IMR-90 (cell line): ENCODE measurements at regions not wholly inside any gene's neighbourhood (a gene's known extent, or its start where the extent isn't known, plus 50 kb on each side); places are given as distances from the start of the nearest gene placed in this dataset.

Source experiments
- ATAC-seq: fragments of 200-7000 bp; cut with Tn5 transposase; 2 replicates; pipeline ENCODE4 v1.9.1; 2020; ENCODE audit warnings: low read depth, mild to moderate bottlenecking, moderate library complexity
- BruUV-seq: library from RNA; stranded (reverse); fragments of 400-500 nt; replicated peaks from 2 replicates; lab custom pipeline; 2021; lab: Mats Ljungman, UMichigan
- CTCF ChIA-PET: fragments of 300-600 bp; formaldehyde crosslinking; extraction: SDS; loops from one replicate; lab custom pipeline; 2021; ENCODE audit warnings: antibody characterized with exemption; lab: Yijun Ruan, JAX
- POLR2A ChIA-PET: fragments of 300-600 bp; sonication (Branson Sonifier 250); formaldehyde crosslinking; loops from one replicate; lab custom pipeline; 2022; ENCODE audit warnings: antibody characterized with exemption; ENCODE audit not compliant: unreplicated experiment; lab: Charles Lee
- DNase-seq: peaks from one replicate; pipeline ENCODE4 v3.0.0; 2013
- H2AFZ ChIP-seq: replicated peaks from 2 replicates; pipeline ENCODE3; 2013; ENCODE audit warnings: low read length, mild to moderate bottlenecking; ENCODE audit not compliant: poor library complexity
- H2AK5ac ChIP-seq: 2 replicates; pipeline ENCODE4 v1.6.1; 2013; ENCODE audit warnings: low read depth, low read length, inconsistent platforms
- H2AK9ac ChIP-seq: replicated peaks from 2 replicates; pipeline ENCODE3; 2013; ENCODE audit warnings: mild to moderate bottlenecking, low read depth, low read length, moderate library complexity; ENCODE audit not compliant: poor library complexity
- H2BK120ac ChIP-seq: 2 replicates; pipeline ENCODE4 v1.6.1; 2013; ENCODE audit warnings: low read depth, low read length, inconsistent platforms
- H2BK15ac ChIP-seq: 3 replicates; pipeline ENCODE4 v1.6.1; 2013; ENCODE audit warnings: low read depth, low read length, inconsistent platforms
- H2BK20ac ChIP-seq: 2 replicates; pipeline ENCODE4 v1.6.1; 2013; ENCODE audit warnings: low read depth, mild to moderate bottlenecking, inconsistent platforms, low read length, moderate library complexity
- H2BK5ac ChIP-seq: 2 replicates; pipeline ENCODE4 v1.6.1; 2013; ENCODE audit warnings: mild to moderate bottlenecking, low read depth, low read length, inconsistent platforms; ENCODE audit not compliant: poor library complexity, severe bottlenecking
- H3K14ac ChIP-seq: replicated peaks from 2 replicates; pipeline ENCODE4 v1.6.1; 2013; ENCODE audit warnings: low read depth, low read length, inconsistent platforms
- H3K18ac ChIP-seq: 2 replicates; pipeline ENCODE4 v1.6.1; 2013; ENCODE audit warnings: low read depth, low read length, control low read depth
- H3K23ac ChIP-seq: 2 replicates; pipeline ENCODE4 v1.6.1; 2013; ENCODE audit warnings: low read depth, low read length, inconsistent platforms
- H3K27ac ChIP-seq: 2 replicates; pipeline ENCODE4 v1.5.1; 2013; ENCODE audit warnings: mild to moderate bottlenecking, control low read depth, low read length; ENCODE audit not compliant: insufficient read depth
- H3K27me3 ChIP-seq: 2 replicates; pipeline ENCODE4 v1.6.1; 2013; ENCODE audit warnings: low read length; ENCODE audit not compliant: control insufficient read depth, insufficient read depth
- H3K36me3 ChIP-seq: 2 replicates; pipeline ENCODE4 v1.6.1; 2013; ENCODE audit warnings: low read length, mixed read lengths; ENCODE audit not compliant: control insufficient read depth, insufficient read depth
- H3K4ac ChIP-seq: 2 replicates; pipeline ENCODE4 v1.6.1; 2013; ENCODE audit warnings: low read depth, low read length, inconsistent platforms
- H3K4me1 ChIP-seq: 2 replicates; pipeline ENCODE4 v1.6.1; 2013; ENCODE audit warnings: low read length, mixed read lengths; ENCODE audit not compliant: control insufficient read depth, insufficient read depth
- H3K4me2 ChIP-seq: 2 replicates; pipeline ENCODE4 v1.6.1; 2013; ENCODE audit warnings: low read depth, mild to moderate bottlenecking, control low read depth, low read length, moderate library complexity
- H3K4me3 ChIP-seq: 2 replicates; pipeline ENCODE4 v1.5.1; 2013; ENCODE audit warnings: low read depth, mild to moderate bottlenecking, control low read depth, low read length, moderate library complexity; ENCODE audit not compliant: insufficient read depth
- H3K56ac ChIP-seq: 2 replicates; pipeline ENCODE4 v1.6.1; 2013; ENCODE audit warnings: low read length, inconsistent platforms; ENCODE audit not compliant: insufficient read depth; ENCODE audit errors: extremely low read depth
- H3K79me1 ChIP-seq, 2 experiments: 2 replicates each; pipeline ENCODE4 v1.6.1; 2013; ENCODE audit warnings: low read length in 2 of 2, inconsistent platforms in 1 of 2, low read depth in 1 of 2
- H3K9ac ChIP-seq: 2 replicates; pipeline ENCODE4 v1.6.1; 2013; ENCODE audit warnings: low read depth, low read length, control low read depth
- H3K9me1 ChIP-seq: 2 replicates; pipeline ENCODE4 v1.6.1; 2013; ENCODE audit warnings: low read length, inconsistent platforms; ENCODE audit not compliant: insufficient read depth
- H3K9me3 ChIP-seq: 2 replicates; pipeline ENCODE4 v1.6.1; 2013; ENCODE audit warnings: low read length; ENCODE audit not compliant: control insufficient read depth, insufficient read depth
- H4K20me1 ChIP-seq: 2 replicates; pipeline ENCODE4 v1.6.1; 2013; ENCODE audit warnings: low read length, inconsistent platforms; ENCODE audit not compliant: insufficient read depth
- H4K5ac ChIP-seq: 2 replicates; pipeline ENCODE4 v1.6.1; 2013; ENCODE audit warnings: mild to moderate bottlenecking, low read depth, low read length, control low read depth
- H4K8ac ChIP-seq, 2 experiments: 2 replicates each; pipeline ENCODE4 v1.6.1; 2013; ENCODE audit warnings: low read depth in 2 of 2, low read length in 2 of 2, control low read depth in 1 of 2, inconsistent platforms in 1 of 2
- H4K91ac ChIP-seq: 2 replicates; pipeline ENCODE4 v1.6.1; 2013; ENCODE audit warnings: low read depth, low read length, inconsistent platforms; ENCODE audit not compliant: insufficient read depth
- BHLHE40 ChIP-seq: fragments of 150-350 bp; IDR thresholded peaks from 2 replicates; pipeline ENCODE4 v1.6.1; 2016; ENCODE audit warnings: mild to moderate bottlenecking, low read depth, low read length
- CHD1 ChIP-seq: IDR thresholded peaks from 2 replicates; pipeline ENCODE4 v1.6.1; 2012; ENCODE audit warnings: low read depth, low read length, improper control_type of control experiment
- CTCF ChIP-seq: conservative IDR thresholded peaks from 2 replicates; pipeline ENCODE4 v1.5.1; 2012; ENCODE audit warnings: mild to moderate bottlenecking, low read depth, low read length, improper control_type of control experiment
- MAFK ChIP-seq: IDR thresholded peaks from 2 replicates; pipeline ENCODE4 v1.6.1; 2012; ENCODE audit warnings: low read depth, low read length, improper control_type of control experiment
- MAZ ChIP-seq: IDR thresholded peaks from 2 replicates; pipeline ENCODE4 v1.6.1; 2012; ENCODE audit warnings: low read depth, mild to moderate bottlenecking, low read length, improper control_type of control experiment, moderate library complexity, borderline replicate concordance
- MXI1 ChIP-seq: IDR thresholded peaks from 2 replicates; pipeline ENCODE4 v1.6.1; 2012; ENCODE audit warnings: low read depth, mild to moderate bottlenecking, low read length, moderate library complexity, borderline replicate concordance
- NFE2L2 ChIP-seq: fragments of 150-350 bp; IDR thresholded peaks from 2 replicates; pipeline ENCODE4 v1.6.1; 2016; ENCODE audit warnings: low read depth, mild to moderate bottlenecking, low read length
- POLR2A ChIP-seq: IDR thresholded peaks from 2 replicates; pipeline ENCODE4 v1.6.1; 2012; ENCODE audit warnings: mild to moderate bottlenecking, low read depth, low read length
- RAD21 ChIP-seq: IDR thresholded peaks from 2 replicates; pipeline ENCODE4 v1.6.1; 2012; ENCODE audit warnings: low read length, improper control_type of control experiment
- RCOR1 ChIP-seq: IDR thresholded peaks from 2 replicates; pipeline ENCODE4 v1.6.1; 2012; ENCODE audit warnings: mild to moderate bottlenecking, low read length, improper control_type of control experiment; ENCODE audit not compliant: insufficient replicate concordance
- RFX5 ChIP-seq: IDR thresholded peaks from 2 replicates; pipeline ENCODE4 v1.8.0; 2012; ENCODE audit warnings: low read depth, mild to moderate bottlenecking, low read length, moderate library complexity
- SMC3 ChIP-seq: fragments of 150-350 bp; IDR thresholded peaks from 2 replicates; pipeline ENCODE4 v1.6.1; 2016; ENCODE audit warnings: low read depth, mild to moderate bottlenecking, antibody characterized with exemption, low read length, moderate library complexity
- WGBS, 2 experiments: methylation state at CpG; one replicate each; pipeline versions ENCODE4 v1.1.5 to v1.1.7; 2013; ENCODE audit warnings: missing lambda C conversion rate in 2 of 2; ENCODE audit not compliant: insufficient read length in 1 of 2; ENCODE audit errors: extremely low coverage in 2 of 2; 5-methylcytosine and 5-hydroxymethylcytosine counted together
- dilution Hi-C: fragments of 300-500 bp; cut with HindIII; formaldehyde crosslinking; loops from one replicate; pipeline ENCODE4 v1.14.3; 2018; ENCODE audit warnings: low sequenced_read_pairs; ENCODE audit not compliant: unreplicated experiment
- in situ Hi-C: fragments of 300-500 bp; cut with MboI; formaldehyde crosslinking; loops from 3 replicates; pipeline ENCODE4 v1.14.3; 2019; ENCODE audit warnings: low sequenced_read_pairs, inconsistent platforms, mixed read lengths
- intact Hi-C: fragments of 100-400 bp; cut with micrococcal nuclease; formaldehyde crosslinking; loops from 2 replicates; pipeline ENCODE4 v1.10.0; 2022
- TF ChIP-seq, protein P1 (sequence below): fragments of 150-350 bp; IDR thresholded peaks from 2 replicates; pipeline ENCODE4 v1.6.1; 2017; ENCODE audit warnings: mild to moderate bottlenecking, antibody characterized with exemption, low read length, low read depth
- TF ChIP-seq, protein P2 (sequence below): fragments of 150-350 bp; IDR thresholded peaks from 2 replicates; pipeline ENCODE4 v1.6.1; 2016; ENCODE audit warnings: low read depth, mild to moderate bottlenecking, low read length, moderate library complexity, borderline replicate concordance

GRCh38 chr19:29143183-29143582 is 69.8 kb downstream of the UQCRFS1 start:
- H3K23ac ChIP-seq = no peak overlapping the region
- no TSS peak for BruUV-seq
- no peaks in the 10 kb centered on the region for H3K9me1 ChIP-seq
- no peak for ATAC-seq
- no peak overlapping the region for H3K4me3 ChIP-seq
- H3K18ac ChIP-seq = no peak overlapping the region
- POLR2A ChIA-PET = no interaction called here
- no peak overlapping the region for H4K91ac ChIP-seq
- in situ Hi-C loops = no loop called here
- H4K5ac ChIP-seq = no peak overlapping the region
- 81% methylated on average over 3 of the region's 4 CpGs; no CpG with 5 or more reads in 1 of the 2 experiments for WGBS, 2 experiments
- no peak overlapping the region for H2BK20ac ChIP-seq
- no peak overlapping the region for H2BK120ac ChIP-seq
- H3K27ac ChIP-seq = no peak overlapping the region
- no peak overlapping the region for H4K8ac ChIP-seq
- dilution Hi-C loops = no loop called here
- peaks cover 10% of the 10 kb centered on the region for H3K9me3 ChIP-seq
- intact Hi-C loops = no loop called here
- H3K4ac ChIP-seq = no peak overlapping the region
- H2BK5ac ChIP-seq = no peak overlapping the region
- no peaks in the 10 kb centered on the region for H3K27me3 ChIP-seq
- H2AK5ac ChIP-seq = no peak overlapping the region
- no peaks in the 10 kb centered on the region for H3K4me1 ChIP-seq
- H3K9ac ChIP-seq = no peak overlapping the region
- H2AK9ac ChIP-seq = no peak overlapping the region
- H3K4me2 ChIP-seq = no peak overlapping the region
- no peak for TF ChIP-seq MXI1
- no peak for TF ChIP-seq NFE2L2
- no peak for TF ChIP-seq BHLHE40
- TF ChIP-seq SMC3 = no peak
- TF ChIP-seq CHD1 = no peak
- TF ChIP-seq, protein P1, sequence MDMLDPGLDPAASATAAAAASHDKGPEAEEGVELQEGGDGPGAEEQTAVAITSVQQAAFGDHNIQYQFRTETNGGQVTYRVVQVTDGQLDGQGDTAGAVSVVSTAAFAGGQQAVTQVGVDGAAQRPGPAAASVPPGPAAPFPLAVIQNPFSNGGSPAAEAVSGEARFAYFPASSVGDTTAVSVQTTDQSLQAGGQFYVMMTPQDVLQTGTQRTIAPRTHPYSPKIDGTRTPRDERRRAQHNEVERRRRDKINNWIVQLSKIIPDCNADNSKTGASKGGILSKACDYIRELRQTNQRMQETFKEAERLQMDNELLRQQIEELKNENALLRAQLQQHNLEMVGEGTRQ = no peak
- no peak for TF ChIP-seq POLR2A
- no peak for TF ChIP-seq CTCF
- TF ChIP-seq MAFK = no peak
- no peak for TF ChIP-seq RFX5
- TF ChIP-seq MAZ = no peak
- TF ChIP-seq RCOR1 = no peak
- no peak for TF ChIP-seq RAD21
- TF ChIP-seq, protein P2, sequence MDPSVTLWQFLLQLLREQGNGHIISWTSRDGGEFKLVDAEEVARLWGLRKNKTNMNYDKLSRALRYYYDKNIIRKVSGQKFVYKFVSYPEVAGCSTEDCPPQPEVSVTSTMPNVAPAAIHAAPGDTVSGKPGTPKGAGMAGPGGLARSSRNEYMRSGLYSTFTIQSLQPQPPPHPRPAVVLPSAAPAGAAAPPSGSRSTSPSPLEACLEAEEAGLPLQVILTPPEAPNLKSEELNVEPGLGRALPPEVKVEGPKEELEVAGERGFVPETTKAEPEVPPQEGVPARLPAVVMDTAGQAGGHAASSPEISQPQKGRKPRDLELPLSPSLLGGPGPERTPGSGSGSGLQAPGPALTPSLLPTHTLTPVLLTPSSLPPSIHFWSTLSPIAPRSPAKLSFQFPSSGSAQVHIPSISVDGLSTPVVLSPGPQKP = no peak
- no peaks in the 10 kb centered on the region for H4K20me1 ChIP-seq
- H3K14ac ChIP-seq = no peak overlapping the region
- no peak overlapping the region for H2BK15ac ChIP-seq
- no peak for DNase-seq
- no peaks in the 10 kb centered on the region for H3K79me1 ChIP-seq
- CTCF ChIA-PET = no interaction called here
- H3K36me3 ChIP-seq = no peaks in the 10 kb centered on the region
- H3K56ac ChIP-seq = no peak overlapping the region
- no peak overlapping the region for H2AFZ ChIP-seq
